ENCODE measurements at regions not wholly inside any gene's neighbourhood (a gene's known extent, or its start where the extent isn't known, plus 50 kb on each side); places are given as distances from the start of the nearest gene placed in this dataset.

- intact Hi-C loops (cut with DNase I), result loop anchor here (5.0 kb wide), 1 partner anchor 62 kb away; no protein-coding TSS in a partner anchor
- DNase-seq (ENCODE audit: low spot score), result no peak
Observed at GRCh38 chr22:17269607-17270261, 50.5 kb upstream of the ADA2 start.

DNA sequence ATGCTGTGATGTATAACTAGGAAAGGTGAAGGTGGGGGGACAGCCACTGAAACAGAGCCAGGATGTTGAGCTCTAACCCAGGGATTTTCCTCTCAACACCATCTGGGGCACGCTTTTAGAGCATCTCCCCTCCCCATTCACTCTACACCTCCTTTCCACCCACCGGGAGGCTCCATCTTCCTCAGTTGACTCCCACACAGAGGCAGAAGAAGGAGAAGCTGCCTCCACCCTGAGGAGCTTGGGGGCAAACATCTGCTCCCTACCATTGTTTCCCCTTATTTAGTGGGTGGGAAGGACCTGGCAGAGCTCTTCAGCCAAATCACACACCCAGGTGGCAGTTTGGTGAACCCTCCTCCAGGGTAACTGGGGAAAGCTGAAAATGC lies 50.0 kb upstream of the ADA2 start:
- intact Hi-C loops (cut with DNase I), result loop anchor here (5.0 kb wide), 1 partner anchor 62 kb away; no protein-coding TSS in a partner anchor
- no peak for DNase-seq (ENCODE audit: low spot score)
